ENCODE measurements at regions not wholly inside any gene's neighbourhood (a gene's known extent, or its start where the extent isn't known, plus 50 kb on each side); places are given as distances from the start of the nearest gene placed in this dataset.
"Not testable (repeated sequence)": the region's sequence is repeated elsewhere in the genome, so short reads cannot be mapped to it uniquely, and the experiment has no call there.

DNA sequence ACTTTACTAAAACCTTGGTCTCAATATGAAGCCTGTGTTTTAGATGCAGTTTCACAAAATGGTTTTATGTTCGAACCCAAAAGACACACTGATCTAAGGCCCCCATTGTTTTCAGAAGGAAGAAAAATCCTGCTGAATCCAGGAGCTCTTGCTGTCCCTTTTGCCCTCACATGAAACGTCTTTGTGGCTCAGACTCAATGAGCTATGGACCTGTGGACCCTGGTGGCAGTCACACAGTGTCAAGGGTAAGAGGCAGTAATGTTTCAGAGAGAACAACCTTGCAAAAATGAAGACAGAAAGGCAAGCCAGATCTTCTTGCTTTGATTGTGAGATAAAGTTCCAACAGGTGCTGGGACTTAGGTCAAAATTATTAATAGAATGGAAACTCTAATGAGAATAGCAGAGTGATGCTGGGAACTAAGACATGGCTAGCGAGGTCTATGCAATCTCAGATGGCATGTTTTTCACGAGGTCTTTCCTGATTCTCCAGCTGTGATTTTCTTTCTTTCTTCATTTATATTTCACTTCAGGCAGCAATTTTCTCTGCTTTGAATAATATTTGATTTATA is 164.9 kb upstream of the SLC38A2 start:
- no peak overlapping the region for H3K9ac ChIP-seq (ENCODE audit: low read depth in 1 of 2, low read length in 2 of 2)
- H3K27me3 ChIP-seq (ENCODE audit: control insufficient read depth in 1 of 2, insufficient read depth in 2 of 2, low read length in 2 of 2) = no peaks in the 10 kb centered on the region
- no peak overlapping the region for H3K27ac ChIP-seq (ENCODE audit: low read depth, low read length)
- H3K4me1 ChIP-seq (ENCODE audit: control insufficient read depth in 1 of 2, insufficient read depth in 2 of 2, low read length in 2 of 2) = no peaks in the 10 kb centered on the region
- H3K36me3 ChIP-seq (ENCODE audit: control insufficient read depth in 1 of 2, insufficient read depth in 2 of 2, low read length in 2 of 2) = no peaks in the 10 kb centered on the region
- no peak overlapping the region for H3K4me3 ChIP-seq (ENCODE audit: low read depth in 1 of 2, low read length in 2 of 2)
- H3K9me3 ChIP-seq (ENCODE audit: control insufficient read depth in 1 of 2, low read length in 2 of 2) = no peaks in the 10 kb centered on the region

DNA sequence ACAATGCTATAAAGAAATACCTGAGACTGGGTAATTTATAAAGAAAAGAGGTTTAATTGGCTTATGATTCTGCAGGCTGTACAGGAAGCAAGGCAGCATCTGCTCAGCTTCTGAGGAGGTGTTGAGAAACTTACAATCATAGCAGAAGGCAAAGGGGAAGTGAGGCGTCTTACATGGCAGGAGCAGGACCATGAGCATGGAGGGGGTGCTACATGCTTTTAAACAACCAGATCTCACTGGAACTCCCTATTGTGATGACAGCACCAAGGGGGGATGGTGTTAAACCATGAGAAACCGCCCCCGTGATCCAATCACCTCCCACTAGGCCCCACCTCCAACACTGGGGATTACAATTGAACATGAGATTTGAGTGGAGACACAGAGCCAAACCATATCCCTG is 163.7 kb upstream of the SLC38A2 start:
- H3K36me3 ChIP-seq (ENCODE audit: control insufficient read depth in 1 of 2, insufficient read depth in 2 of 2, low read length in 2 of 2); H3K4me3 ChIP-seq (ENCODE audit: low read depth in 1 of 2, low read length in 2 of 2); H3K27ac ChIP-seq (ENCODE audit: low read depth, low read length); H3K27me3 ChIP-seq (ENCODE audit: control insufficient read depth in 1 of 2, insufficient read depth in 2 of 2, low read length in 2 of 2); H3K4me1 ChIP-seq (ENCODE audit: control insufficient read depth in 1 of 2, insufficient read depth in 2 of 2, low read length in 2 of 2); H3K9me3 ChIP-seq (ENCODE audit: control insufficient read depth in 1 of 2, low read length in 2 of 2); H3K9ac ChIP-seq (ENCODE audit: low read depth in 1 of 2, low read length in 2 of 2): not testable (repeated sequence)

DNA sequence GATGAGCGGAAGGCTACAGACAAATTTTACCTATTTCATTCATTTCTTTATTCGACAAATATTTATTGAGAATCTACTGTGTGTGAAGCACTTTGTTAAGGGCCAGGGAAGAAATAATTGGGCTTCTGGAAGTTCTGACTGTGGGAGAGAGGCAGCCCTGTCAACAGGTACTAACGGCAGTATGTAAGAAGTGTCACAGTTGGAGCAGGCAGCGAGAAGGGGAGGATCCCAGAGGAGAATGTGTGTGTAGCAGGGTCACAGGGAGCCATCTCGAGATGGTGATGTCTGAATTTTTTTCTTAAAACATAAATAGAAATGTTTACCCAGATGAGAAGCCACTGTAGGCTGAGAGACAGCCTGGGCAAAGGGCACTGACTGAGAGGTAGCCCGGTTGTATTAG is 163.3 kb upstream of the SLC38A2 start:
- Histone ChIP-seq H3K9me3 (ENCODE audit: control insufficient read depth in 1 of 2, low read length in 2 of 2) (peaks cover 0 to 2% of the 10 kb centered on the region in 2 donors), H3K27ac (ENCODE audit: low read depth, low read length) (no peak overlapping the region), H3K4me1 (ENCODE audit: control insufficient read depth in 1 of 2, insufficient read depth in 2 of 2, low read length in 2 of 2) (no peaks in the 10 kb centered on the region), H3K4me3 (ENCODE audit: low read depth in 1 of 2, low read length in 2 of 2) (no peak overlapping the region), H3K27me3 (ENCODE audit: control insufficient read depth in 1 of 2, insufficient read depth in 2 of 2, low read length in 2 of 2) (no peaks in the 10 kb centered on the region), H3K9ac (ENCODE audit: low read depth in 1 of 2, low read length in 2 of 2) (no peak overlapping the region), H3K36me3 (ENCODE audit: control insufficient read depth in 1 of 2, insufficient read depth in 2 of 2, low read length in 2 of 2) (no peaks in the 10 kb centered on the region)

DNA sequence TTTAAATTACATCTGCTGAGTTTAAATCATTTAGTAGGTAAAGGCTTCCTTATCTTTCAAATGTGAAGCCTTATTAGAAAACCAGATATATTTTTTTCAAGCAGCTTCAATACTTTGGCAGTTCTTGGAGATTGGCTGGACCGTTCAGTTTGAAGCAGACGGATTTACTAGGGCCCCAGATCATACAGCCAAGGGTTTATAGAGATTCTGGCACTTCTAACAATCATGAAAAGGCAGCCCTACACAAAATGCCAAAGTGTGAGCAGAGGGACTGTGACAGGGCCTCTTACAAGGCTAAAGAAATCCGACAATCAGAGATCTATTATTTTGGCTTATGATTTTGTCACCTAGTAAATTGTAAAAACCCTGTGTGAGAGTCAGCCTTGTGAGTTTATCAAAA is 162.8 kb upstream of the SLC38A2 start:
- Histone ChIP-seq H3K9ac (ENCODE audit: low read depth in 1 of 2, low read length in 2 of 2) (no peak overlapping the region), H3K36me3 (ENCODE audit: control insufficient read depth in 1 of 2, insufficient read depth in 2 of 2, low read length in 2 of 2) (no peaks in the 10 kb centered on the region), H3K27me3 (ENCODE audit: control insufficient read depth in 1 of 2, insufficient read depth in 2 of 2, low read length in 2 of 2) (no peaks in the 10 kb centered on the region), H3K27ac (ENCODE audit: low read depth, low read length) (no peak overlapping the region), H3K4me3 (ENCODE audit: low read depth in 1 of 2, low read length in 2 of 2) (no peak overlapping the region), H3K4me1 (ENCODE audit: control insufficient read depth in 1 of 2, insufficient read depth in 2 of 2, low read length in 2 of 2) (no peaks in the 10 kb centered on the region), H3K9me3 (ENCODE audit: control insufficient read depth in 1 of 2, low read length in 2 of 2) (peaks cover 0 to 2% of the 10 kb centered on the region in 2 donors)

DNA sequence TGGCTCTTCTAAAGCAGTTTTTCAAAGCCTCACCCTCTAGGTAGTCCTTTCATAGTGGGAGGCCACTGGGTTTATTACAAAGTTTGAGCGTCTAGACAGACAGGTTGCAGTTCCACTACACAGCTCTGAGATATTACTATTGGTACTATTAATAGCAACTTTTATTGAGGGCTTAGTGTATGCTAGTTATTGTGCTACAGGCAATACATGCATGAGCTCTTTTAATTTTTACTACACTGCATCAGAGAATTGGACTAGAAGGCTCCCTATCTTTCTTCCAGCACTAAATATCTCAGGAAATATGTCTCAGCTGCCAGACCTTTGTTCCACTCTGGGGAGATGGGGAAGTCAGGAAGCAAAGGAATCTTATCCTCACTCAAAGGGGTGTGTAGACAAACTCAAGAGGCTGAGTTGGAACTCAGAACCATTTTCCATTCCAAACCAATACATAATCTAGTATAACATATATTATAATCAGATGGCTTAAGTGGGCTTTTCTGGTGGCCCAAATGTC is 161.8 kb upstream of the SLC38A2 start:
- Histone ChIP-seq H3K4me1 (ENCODE audit: control insufficient read depth in 1 of 2, insufficient read depth in 2 of 2, low read length in 2 of 2) (no peaks in the 10 kb centered on the region), H3K27ac (ENCODE audit: low read depth, low read length) (no peak overlapping the region)

DNA sequence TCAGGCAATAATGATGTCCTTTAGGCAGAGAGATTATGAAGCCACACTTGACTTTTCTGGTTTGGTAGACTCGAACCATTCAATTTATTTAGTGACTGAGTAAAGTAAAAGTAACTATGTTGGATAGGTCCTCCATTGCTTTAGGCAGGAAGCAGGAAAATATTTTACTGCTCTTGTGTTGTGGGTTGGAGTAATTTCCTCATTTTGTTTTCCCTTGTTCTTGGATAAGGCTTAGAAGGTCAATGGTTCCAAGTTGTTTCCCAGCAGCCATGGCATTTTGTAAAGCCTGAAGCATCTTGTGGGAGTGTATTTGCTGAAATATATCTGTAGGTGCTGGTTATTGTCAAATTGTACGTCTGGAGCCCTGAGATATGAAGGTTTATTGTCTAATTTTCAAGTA is 161.2 kb upstream of the SLC38A2 start:
- no peaks in the 10 kb centered on the region for H3K27me3 ChIP-seq (ENCODE audit: control insufficient read depth in 1 of 2, insufficient read depth in 2 of 2, low read length in 2 of 2)

More for the DNA sequence above, 161.8 kb upstream of the SLC38A2 start:
- Histone ChIP-seq H3K4me3 (ENCODE audit: low read depth in 1 of 2, low read length in 2 of 2) (no peak overlapping the region), H3K36me3 (ENCODE audit: control insufficient read depth in 1 of 2, insufficient read depth in 2 of 2, low read length in 2 of 2) (no peaks in the 10 kb centered on the region), H3K9ac (ENCODE audit: low read depth in 1 of 2, low read length in 2 of 2) (no peak overlapping the region), H3K9me3 (ENCODE audit: control insufficient read depth in 1 of 2, low read length in 2 of 2) (peaks cover 0 to 2% of the 10 kb centered on the region in 2 donors), H3K27me3 (ENCODE audit: control insufficient read depth in 1 of 2, insufficient read depth in 2 of 2, low read length in 2 of 2) (no peaks in the 10 kb centered on the region)

DNA sequence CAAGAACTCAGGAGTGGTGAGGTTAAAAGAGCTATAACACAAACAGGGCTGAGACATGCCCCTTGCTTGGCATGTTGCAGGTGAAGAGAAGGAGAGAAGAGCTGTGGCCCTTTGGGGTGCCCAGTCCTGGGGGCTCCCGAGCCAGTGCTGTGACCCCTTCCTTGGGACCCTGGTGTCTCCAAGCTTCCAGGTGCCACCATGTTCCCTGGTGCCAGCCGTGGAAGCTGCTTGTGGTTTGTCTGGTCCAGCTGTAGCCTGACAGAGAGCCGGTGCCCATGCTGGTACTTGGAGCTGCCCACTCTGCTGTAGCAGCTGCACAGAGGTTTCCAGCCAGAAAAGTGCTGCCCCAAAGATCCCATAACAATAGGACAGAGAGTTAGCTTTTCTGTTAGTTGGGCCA is 159.2 kb upstream of the SLC38A2 start:
- Histone ChIP-seq H3K27me3 (ENCODE audit: control insufficient read depth in 1 of 2, insufficient read depth in 2 of 2, low read length in 2 of 2) (no peaks in the 10 kb centered on the region), H3K27ac (ENCODE audit: low read depth, low read length) (no peak overlapping the region), H3K9ac (ENCODE audit: low read depth in 1 of 2, low read length in 2 of 2) (no peak overlapping the region), H3K4me1 (ENCODE audit: control insufficient read depth in 1 of 2, insufficient read depth in 2 of 2, low read length in 2 of 2) (no peaks in the 10 kb centered on the region), H3K36me3 (ENCODE audit: control insufficient read depth in 1 of 2, insufficient read depth in 2 of 2, low read length in 2 of 2) (no peaks in the 10 kb centered on the region), H3K4me3 (ENCODE audit: low read depth in 1 of 2, low read length in 2 of 2) (no peak overlapping the region), H3K9me3 (ENCODE audit: control insufficient read depth in 1 of 2, low read length in 2 of 2) (peaks cover 0 to 2% of the 10 kb centered on the region in 2 donors)

More for the DNA sequence above, 161.2 kb upstream of the SLC38A2 start:
- H3K36me3 ChIP-seq (ENCODE audit: control insufficient read depth in 1 of 2, insufficient read depth in 2 of 2, low read length in 2 of 2) = no peaks in the 10 kb centered on the region
- no peak overlapping the region for H3K27ac ChIP-seq (ENCODE audit: low read depth, low read length)
- no peaks in the 10 kb centered on the region for H3K4me1 ChIP-seq (ENCODE audit: control insufficient read depth in 1 of 2, insufficient read depth in 2 of 2, low read length in 2 of 2)
- peaks cover 0 to 2% of the 10 kb centered on the region in 2 donors for H3K9me3 ChIP-seq (ENCODE audit: control insufficient read depth in 1 of 2, low read length in 2 of 2)
- no peak overlapping the region for H3K4me3 ChIP-seq (ENCODE audit: low read depth in 1 of 2, low read length in 2 of 2)
- H3K9ac ChIP-seq (ENCODE audit: low read depth in 1 of 2, low read length in 2 of 2) = no peak overlapping the region

DNA sequence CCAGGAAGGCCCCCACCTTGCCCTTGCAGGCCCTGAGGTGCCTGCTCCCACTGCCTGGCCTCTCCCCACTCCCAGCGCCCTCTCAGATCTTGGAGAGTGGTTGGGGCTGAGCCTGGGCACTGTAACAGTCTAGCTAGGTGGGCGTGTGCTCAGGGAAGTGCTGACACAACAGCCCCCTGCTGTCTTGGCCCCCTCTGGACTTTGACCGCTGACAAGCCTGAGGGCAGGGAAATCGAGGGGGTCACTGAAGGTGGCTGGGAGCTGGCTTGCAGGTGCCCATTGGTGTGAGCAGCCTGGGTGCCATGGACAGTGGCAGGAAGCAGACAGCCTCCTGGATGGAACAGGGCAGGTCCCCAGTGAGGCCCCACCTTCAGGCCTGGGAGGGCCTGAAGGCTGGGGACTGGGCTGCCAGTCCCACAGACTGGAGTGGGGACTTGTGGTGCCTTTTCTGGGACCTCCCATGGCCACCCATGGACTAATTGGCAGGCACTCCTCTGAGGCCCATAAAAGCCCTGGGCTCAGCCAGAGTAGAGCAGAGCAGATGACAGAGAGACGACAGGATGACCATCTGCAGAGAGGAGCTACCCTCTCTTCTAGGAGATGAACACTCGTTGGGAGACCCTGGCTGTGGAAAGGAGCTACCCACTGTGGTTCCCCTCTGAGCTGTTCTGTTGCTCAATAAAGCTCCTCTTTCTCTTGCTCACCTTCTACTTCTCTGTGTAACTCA is 158.6 kb upstream of the SLC38A2 start:
- Histone ChIP-seq H3K9ac (ENCODE audit: low read depth in 1 of 2, low read length in 2 of 2) (no peak overlapping the region), H3K9me3 (ENCODE audit: control insufficient read depth in 1 of 2, low read length in 2 of 2) (peaks cover 0 to 2% of the 10 kb centered on the region in 2 donors), H3K36me3 (ENCODE audit: control insufficient read depth in 1 of 2, insufficient read depth in 2 of 2, low read length in 2 of 2) (no peaks in the 10 kb centered on the region), H3K27me3 (ENCODE audit: control insufficient read depth in 1 of 2, insufficient read depth in 2 of 2, low read length in 2 of 2) (no peaks in the 10 kb centered on the region), H3K27ac (ENCODE audit: low read depth, low read length) (no peak overlapping the region), H3K4me1 (ENCODE audit: control insufficient read depth in 1 of 2, insufficient read depth in 2 of 2, low read length in 2 of 2) (no peaks in the 10 kb centered on the region), H3K4me3 (ENCODE audit: low read depth in 1 of 2, low read length in 2 of 2) (no peak overlapping the region)

DNA sequence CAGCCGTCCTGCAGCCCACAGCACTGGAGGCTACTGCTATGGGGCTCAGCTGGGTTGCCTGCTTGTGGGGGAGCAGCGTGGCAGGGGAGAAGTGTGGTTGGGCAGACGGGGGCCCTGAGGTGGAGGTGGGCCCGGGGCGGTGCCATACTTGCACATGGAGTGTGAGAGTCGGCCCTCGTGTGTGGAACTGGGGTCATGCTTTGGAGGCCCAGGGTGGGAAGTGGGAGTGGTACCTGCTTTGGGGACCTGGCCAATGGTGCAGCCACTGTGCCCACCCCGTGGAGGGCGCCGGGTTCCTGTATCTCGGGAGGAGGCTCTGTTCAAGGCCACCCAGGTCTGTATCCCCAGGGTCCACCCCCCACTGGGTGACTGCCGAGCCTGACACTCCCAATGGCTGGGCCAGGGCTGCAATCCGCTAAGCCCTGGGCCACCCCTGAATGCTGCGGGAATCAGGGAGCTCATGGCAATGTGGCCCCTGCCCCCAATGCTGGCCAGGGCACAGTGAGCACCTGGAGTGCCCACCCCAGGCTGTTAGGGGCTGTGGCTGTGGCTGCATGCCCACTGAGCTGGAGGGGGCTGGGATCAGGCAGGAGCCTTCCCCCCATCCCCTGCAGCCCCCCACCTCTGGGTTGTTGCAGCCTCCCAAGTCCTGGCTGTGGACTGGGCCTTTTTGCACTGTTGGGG is 157.9 kb upstream of the SLC38A2 start:
- no peaks in the 10 kb centered on the region for H3K36me3 ChIP-seq (ENCODE audit: control insufficient read depth in 1 of 2, insufficient read depth in 2 of 2, low read length in 2 of 2)
- no peak overlapping the region for H3K9ac ChIP-seq (ENCODE audit: low read depth in 1 of 2, low read length in 2 of 2)
- no peaks in the 10 kb centered on the region for H3K27me3 ChIP-seq (ENCODE audit: control insufficient read depth in 1 of 2, insufficient read depth in 2 of 2, low read length in 2 of 2)
- no peaks in the 10 kb centered on the region for H3K4me1 ChIP-seq (ENCODE audit: control insufficient read depth in 1 of 2, insufficient read depth in 2 of 2, low read length in 2 of 2)
- no peak overlapping the region for H3K4me3 ChIP-seq (ENCODE audit: low read depth in 1 of 2, low read length in 2 of 2)
- H3K27ac ChIP-seq (ENCODE audit: low read depth, low read length) = no peak overlapping the region
- peaks cover 0 to 2% of the 10 kb centered on the region in 2 donors for H3K9me3 ChIP-seq (ENCODE audit: control insufficient read depth in 1 of 2, low read length in 2 of 2)

DNA sequence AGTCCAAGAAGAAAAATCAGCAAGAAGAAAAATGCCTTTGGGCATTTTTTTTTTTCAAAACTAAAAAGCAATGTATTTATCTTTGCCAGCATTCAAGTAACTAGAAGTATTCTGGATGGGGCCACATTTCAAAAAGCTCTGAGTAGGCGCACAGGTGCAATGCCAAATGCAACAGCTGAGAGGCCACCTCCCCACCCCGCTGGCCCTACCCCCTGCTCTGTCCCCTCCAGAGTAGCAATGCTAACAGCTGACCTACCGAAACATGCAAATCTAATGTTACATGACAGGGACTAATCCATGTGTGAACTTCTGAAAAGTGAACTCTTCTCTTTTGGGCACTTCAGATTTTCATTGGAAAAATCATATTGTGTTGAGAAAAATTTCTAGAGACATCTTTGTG is 153.7 kb upstream of the SLC38A2 start:
- Histone ChIP-seq H3K4me1 (ENCODE audit: control insufficient read depth in 1 of 2, insufficient read depth in 2 of 2, low read length in 2 of 2) (peaks cover 13% of the 10 kb centered on the region in 2 donors), H3K9ac (ENCODE audit: low read depth in 1 of 2, low read length in 2 of 2) (no peak overlapping the region), H3K27me3 (ENCODE audit: control insufficient read depth in 1 of 2, insufficient read depth in 2 of 2, low read length in 2 of 2) (no peaks in the 10 kb centered on the region), H3K36me3 (ENCODE audit: control insufficient read depth in 1 of 2, insufficient read depth in 2 of 2, low read length in 2 of 2) (no peaks in the 10 kb centered on the region), H3K4me3 (ENCODE audit: low read depth in 1 of 2, low read length in 2 of 2) (no peak overlapping the region), H3K9me3 (ENCODE audit: control insufficient read depth in 1 of 2, low read length in 2 of 2) (peaks cover 0 to 2% of the 10 kb centered on the region in 2 donors), H3K27ac (ENCODE audit: low read depth, low read length) (no peak overlapping the region)

All from duodenal mucosa (tissue), 2 donors.